GM12878 (cell line): ENCODE measurements at regions not wholly inside any gene's neighbourhood (a gene's known extent, or its start where the extent isn't known, plus 50 kb on each side); places are given as distances from the start of the nearest gene placed in this dataset.

Experiments used
- ATAC-seq: fragments of 200-7000 bp; cut with Tn5 transposase; 3 replicates; pipeline ENCODE4 v1.9.1; 2020; ENCODE audit warnings: mild to moderate bottlenecking, moderate library complexity
- BruUV-seq: library from RNA; stranded (reverse); fragments of 400-500 nt; replicated peaks from 2 replicates; lab custom pipeline; 2021; lab: Mats Ljungman, UMichigan
- CTCF ChIA-PET: fragments of 300-600 bp; sonication (Branson Sonifier 250); formaldehyde crosslinking; extraction: SDS; loops from one replicate; lab custom pipeline; 2021; ENCODE audit warnings: inconsistent platforms; lab: Yijun Ruan, JAX
- POLR2A ChIA-PET: fragments of 350-600 bp; formaldehyde crosslinking; extraction: SDS; loops from one replicate; lab custom pipeline; 2021; ENCODE audit warnings: inconsistent platforms; lab: Charles Lee
- RAD21 ChIA-PET: fragments of 300-600 bp; sonication (Branson Sonifier 250); formaldehyde crosslinking; loops from one replicate; lab custom pipeline; 2023; ENCODE audit warnings: antibody characterized with exemption; ENCODE audit not compliant: unreplicated experiment; lab: Charles Lee
- SMC1A ChIA-PET: fragments of 300-600 bp; sonication (Branson Sonifier 250); formaldehyde crosslinking; loops from one replicate; lab custom pipeline; 2023; ENCODE audit not compliant: unreplicated experiment, uncharacterized antibody; lab: Charles Lee
- DNase-seq: peaks from one replicate; pipeline ENCODE4 v3.0.0-alpha.2; 2011; ENCODE audit warnings: low read depth, low spot score
- FAIRE-seq: peaks from 3 replicates; lab custom pipeline; 2011; peaks lifted over from hg19 to GRCh38; lab: Jason Lieb, UNC
- H2AFZ ChIP-seq: 2 replicates; pipeline ENCODE4 v1.6.0; 2011; ENCODE audit warnings: low read depth, low read length, control low read depth; ENCODE audit not compliant: control insufficient read depth
- H3K27ac ChIP-seq: 2 replicates; pipeline ENCODE4 v1.5.1; 2011; ENCODE audit warnings: control low read depth; ENCODE audit not compliant: control insufficient read depth, insufficient read depth
- H3K27me3 ChIP-seq, 2 experiments: replicated peaks in 1 of 2; 2 replicates each; pipeline versions ENCODE4 v1.6.0 to v1.6.1; 2011; ENCODE audit warnings: low read length in 1 of 2; ENCODE audit not compliant: control insufficient read depth in 2 of 2, insufficient read depth in 2 of 2
- H3K36me3 ChIP-seq, 2 experiments: 2 replicates each; pipeline ENCODE4 v1.5.1; 2011; ENCODE audit warnings: low read length in 1 of 2; ENCODE audit not compliant: control insufficient read depth in 2 of 2, insufficient read depth in 2 of 2
- H3K4me1 ChIP-seq: 2 replicates; pipeline ENCODE4 v1.6.1; 2011; ENCODE audit warnings: mild to moderate bottlenecking, low read length, moderate library complexity, mixed read lengths; ENCODE audit not compliant: control insufficient read depth, insufficient read depth
- H3K4me2 ChIP-seq: 2 replicates; pipeline ENCODE4 v1.6.0; 2011; ENCODE audit warnings: control low read depth; ENCODE audit not compliant: control insufficient read depth, insufficient read depth
- H3K4me3 ChIP-seq: fragments of 200-600 bp; sonication (generic); 2 replicates; pipeline ENCODE4 v1.5.1; 2016
- H3K79me2 ChIP-seq: 2 replicates; pipeline ENCODE4 v1.6.0; 2011; ENCODE audit warnings: low read length; ENCODE audit not compliant: control insufficient read depth, insufficient read depth
- H3K9ac ChIP-seq: 2 replicates; pipeline ENCODE4 v1.8.0; 2011; ENCODE audit warnings: low read length, control low read depth, mixed read lengths; ENCODE audit not compliant: control insufficient read depth, insufficient read depth
- H3K9me3 ChIP-seq: replicated peaks from 3 replicates; pipeline ENCODE4 v1.5.1; 2011; ENCODE audit warnings: mild to moderate bottlenecking, low read length; ENCODE audit not compliant: control insufficient read depth, insufficient read depth
- H4K20me1 ChIP-seq: 2 replicates; pipeline ENCODE4 v1.6.0; 2011; ENCODE audit not compliant: control insufficient read depth, insufficient read depth
- KDM1A ChIP-seq: fragments of 200-600 bp; sonication (generic); IDR thresholded peaks from 2 replicates; pipeline ENCODE4 v1.6.1; 2016; ENCODE audit warnings: borderline replicate concordance
- NFYA ChIP-seq: IDR thresholded peaks from 2 replicates; pipeline ENCODE4 v1.6.1; 2011; ENCODE audit warnings: low read depth, mild to moderate bottlenecking, low read length, improper control_type of control experiment, borderline replicate concordance
- NRF1 ChIP-seq: conservative IDR thresholded peaks from 2 replicates; pipeline ENCODE4 v1.6.1; 2011; ENCODE audit warnings: mild to moderate bottlenecking, low read depth, low read length, improper control_type of control experiment
- ZSCAN29 ChIP-seq: fragments of 450-650 bp; IDR thresholded peaks from 2 replicates; pipeline ENCODE4 v1.6.1; 2017; ENCODE audit warnings: mild to moderate bottlenecking, moderate library complexity
- WGBS: methylation state at CpG from one replicate; pipeline ENCODE4 v1.1.6; 2016; ENCODE audit warnings: low lambda C conversion rate; ENCODE audit not compliant: insufficient replicate concordance, insufficient coverage; ENCODE audit errors: missing lambda C conversion rate; 5-methylcytosine and 5-hydroxymethylcytosine counted together
- in situ Hi-C: fragments of 300-500 bp; cut with MboI; formaldehyde crosslinking; loops from 9 replicates; pipeline ENCODE4 v1.14.3; 2018; ENCODE audit warnings: mixed read lengths
- intact Hi-C: fragments of 100-400 bp; cut with micrococcal nuclease; formaldehyde crosslinking; loops from one replicate; pipeline ENCODE4 v1.14.2; 2022; ENCODE audit not compliant: unreplicated experiment
- TF ChIP-seq, protein P1 (sequence below): IDR thresholded peaks from 2 replicates; pipeline ENCODE4 v1.6.1; 2012; ENCODE audit warnings: low read depth, low read length, improper control_type of control experiment
- TF ChIP-seq, protein P2 (sequence below), 3 experiments: IDR thresholded peaks in 2 of 3; conservative IDR thresholded peaks in 1 of 3; 2 replicates each; pipeline ENCODE4 v1.5.1; 2011; ENCODE audit warnings: low read depth in 3 of 3, low read length in 3 of 3, mild to moderate bottlenecking in 3 of 3, control low read depth in 2 of 3, moderate library complexity in 2 of 3, inconsistent platforms in 1 of 3, mixed read lengths in 1 of 3; ENCODE audit not compliant: control insufficient read depth in 2 of 3, insufficient read depth in 1 of 3; ENCODE audit errors: extremely low read depth in 1 of 3
- TF ChIP-seq, protein P3 (sequence below): fragments of 450-650 bp; IDR thresholded peaks from 2 replicates; pipeline ENCODE4 v1.6.1; 2016; ENCODE audit warnings: mild to moderate bottlenecking
- TF ChIP-seq, protein P4 (sequence below): fragments of 450-650 bp; IDR thresholded peaks from 2 replicates; pipeline ENCODE4 v1.6.1; 2017; ENCODE audit warnings: mild to moderate bottlenecking, low read depth, inconsistent platforms; ENCODE audit not compliant: poor library complexity, severe bottlenecking

DNA sequence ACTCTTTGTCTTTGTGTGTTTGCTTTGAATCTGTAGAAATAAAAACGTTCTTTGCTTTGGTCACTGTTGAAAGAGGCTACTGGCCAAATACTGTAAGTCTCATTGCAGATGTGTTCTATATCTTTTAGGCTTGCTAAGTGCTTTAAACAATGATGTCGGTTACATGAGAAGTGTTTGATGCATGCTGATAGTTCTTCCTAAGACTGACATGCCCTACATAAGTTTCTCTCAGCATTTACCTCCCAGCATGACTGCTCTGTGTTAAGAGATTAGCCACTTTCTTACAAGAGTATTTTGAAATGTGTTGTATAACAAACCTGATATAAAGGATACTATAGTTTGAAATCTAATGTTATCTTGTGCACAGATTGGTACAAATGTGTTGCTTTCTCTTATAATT lies 1088.7 kb downstream of the NSUN3 start:
- ChIA-PET RAD21 (no interaction called here), CTCF (no interaction called here), SMC1A (no interaction called here), POLR2A (no interaction called here)
- no peak overlapping the region for H3K4me3 ChIP-seq
- H3K9me3 ChIP-seq = no peaks in the 10 kb centered on the region
- no peaks in the 10 kb centered on the region for H3K27me3 ChIP-seq
- intact Hi-C loops (no loop called here), in situ Hi-C loops (no loop called here)
- H3K4me1 ChIP-seq = no peaks in the 10 kb centered on the region
- no peaks in the 10 kb centered on the region for H3K36me3 ChIP-seq
- 0% methylated on average over 2 of the region's 2 CpGs for WGBS
- no peak overlapping the region for H3K27ac ChIP-seq
- TF ChIP-seq NFYA = no peak
- TF ChIP-seq, protein P1, sequence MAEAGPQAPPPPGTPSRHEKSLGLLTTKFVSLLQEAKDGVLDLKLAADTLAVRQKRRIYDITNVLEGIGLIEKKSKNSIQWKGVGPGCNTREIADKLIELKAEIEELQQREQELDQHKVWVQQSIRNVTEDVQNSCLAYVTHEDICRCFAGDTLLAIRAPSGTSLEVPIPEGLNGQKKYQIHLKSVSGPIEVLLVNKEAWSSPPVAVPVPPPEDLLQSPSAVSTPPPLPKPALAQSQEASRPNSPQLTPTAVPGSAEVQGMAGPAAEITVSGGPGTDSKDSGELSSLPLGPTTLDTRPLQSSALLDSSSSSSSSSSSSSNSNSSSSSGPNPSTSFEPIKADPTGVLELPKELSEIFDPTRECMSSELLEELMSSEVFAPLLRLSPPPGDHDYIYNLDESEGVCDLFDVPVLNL = no peak
- no peak for TF ChIP-seq ZSCAN29
- TF ChIP-seq, protein P2, sequence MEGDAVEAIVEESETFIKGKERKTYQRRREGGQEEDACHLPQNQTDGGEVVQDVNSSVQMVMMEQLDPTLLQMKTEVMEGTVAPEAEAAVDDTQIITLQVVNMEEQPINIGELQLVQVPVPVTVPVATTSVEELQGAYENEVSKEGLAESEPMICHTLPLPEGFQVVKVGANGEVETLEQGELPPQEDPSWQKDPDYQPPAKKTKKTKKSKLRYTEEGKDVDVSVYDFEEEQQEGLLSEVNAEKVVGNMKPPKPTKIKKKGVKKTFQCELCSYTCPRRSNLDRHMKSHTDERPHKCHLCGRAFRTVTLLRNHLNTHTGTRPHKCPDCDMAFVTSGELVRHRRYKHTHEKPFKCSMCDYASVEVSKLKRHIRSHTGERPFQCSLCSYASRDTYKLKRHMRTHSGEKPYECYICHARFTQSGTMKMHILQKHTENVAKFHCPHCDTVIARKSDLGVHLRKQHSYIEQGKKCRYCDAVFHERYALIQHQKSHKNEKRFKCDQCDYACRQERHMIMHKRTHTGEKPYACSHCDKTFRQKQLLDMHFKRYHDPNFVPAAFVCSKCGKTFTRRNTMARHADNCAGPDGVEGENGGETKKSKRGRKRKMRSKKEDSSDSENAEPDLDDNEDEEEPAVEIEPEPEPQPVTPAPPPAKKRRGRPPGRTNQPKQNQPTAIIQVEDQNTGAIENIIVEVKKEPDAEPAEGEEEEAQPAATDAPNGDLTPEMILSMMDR (IDR thresholded peaks at IDR 0.05 in 2 of 3, conservative IDR thresholded peaks at IDR 0.05 in 1 of 3; ENCODE audit: control insufficient read depth in 2 of 3, extremely low read depth in 1 of 3, insufficient read depth in 1 of 3, low read depth in 3 of 3, low read length in 3 of 3) = no peak
- no peak for TF ChIP-seq NRF1
- TF ChIP-seq KDM1A = no peak
- TF ChIP-seq, protein P3, sequence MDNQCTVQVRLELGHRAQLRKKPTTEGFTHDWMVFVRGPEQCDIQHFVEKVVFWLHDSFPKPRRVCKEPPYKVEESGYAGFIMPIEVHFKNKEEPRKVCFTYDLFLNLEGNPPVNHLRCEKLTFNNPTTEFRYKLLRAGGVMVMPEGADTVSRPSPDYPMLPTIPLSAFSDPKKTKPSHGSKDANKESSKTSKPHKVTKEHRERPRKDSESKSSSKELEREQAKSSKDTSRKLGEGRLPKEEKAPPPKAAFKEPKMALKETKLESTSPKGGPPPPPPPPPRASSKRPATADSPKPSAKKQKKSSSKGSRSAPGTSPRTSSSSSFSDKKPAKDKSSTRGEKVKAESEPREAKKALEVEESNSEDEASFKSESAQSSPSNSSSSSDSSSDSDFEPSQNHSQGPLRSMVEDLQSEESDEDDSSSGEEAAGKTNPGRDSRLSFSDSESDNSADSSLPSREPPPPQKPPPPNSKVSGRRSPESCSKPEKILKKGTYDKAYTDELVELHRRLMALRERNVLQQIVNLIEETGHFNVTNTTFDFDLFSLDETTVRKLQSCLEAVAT = no peak
- TF ChIP-seq, protein P4, sequence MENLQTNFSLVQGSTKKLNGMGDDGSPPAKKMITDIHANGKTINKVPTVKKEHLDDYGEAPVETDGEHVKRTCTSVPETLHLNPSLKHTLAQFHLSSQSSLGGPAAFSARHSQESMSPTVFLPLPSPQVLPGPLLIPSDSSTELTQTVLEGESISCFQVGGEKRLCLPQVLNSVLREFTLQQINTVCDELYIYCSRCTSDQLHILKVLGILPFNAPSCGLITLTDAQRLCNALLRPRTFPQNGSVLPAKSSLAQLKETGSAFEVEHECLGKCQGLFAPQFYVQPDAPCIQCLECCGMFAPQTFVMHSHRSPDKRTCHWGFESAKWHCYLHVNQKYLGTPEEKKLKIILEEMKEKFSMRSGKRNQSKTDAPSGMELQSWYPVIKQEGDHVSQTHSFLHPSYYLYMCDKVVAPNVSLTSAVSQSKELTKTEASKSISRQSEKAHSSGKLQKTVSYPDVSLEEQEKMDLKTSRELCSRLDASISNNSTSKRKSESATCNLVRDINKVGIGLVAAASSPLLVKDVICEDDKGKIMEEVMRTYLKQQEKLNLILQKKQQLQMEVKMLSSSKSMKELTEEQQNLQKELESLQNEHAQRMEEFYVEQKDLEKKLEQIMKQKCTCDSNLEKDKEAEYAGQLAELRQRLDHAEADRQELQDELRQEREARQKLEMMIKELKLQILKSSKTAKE = no peak
- no peak overlapping the region for H3K9ac ChIP-seq
- H3K4me2 ChIP-seq = no peak overlapping the region
- FAIRE-seq (no peak), DNase-seq (no peak), ATAC-seq (no peak)
- H2AFZ ChIP-seq = no peak overlapping the region
- no peaks in the 10 kb centered on the region for H3K79me2 ChIP-seq
- no peaks in the 10 kb centered on the region for H4K20me1 ChIP-seq
- no TSS peak for BruUV-seq
